MM.1S (cell line): ENCODE measurements at regions not wholly inside any gene's neighbourhood (a gene's known extent, or its start where the extent isn't known, plus 50 kb on each side); places are given as distances from the start of the nearest gene placed in this dataset.

Experiments
- EZH2phosphoT487 ChIP-seq: fragments of 300-600 bp; sonication (generic); IDR thresholded peaks from 2 replicates; pipeline ENCODE4 v1.6.1; 2018; ENCODE audit warnings: antibody characterized with exemption, low read length
- TF ChIP-seq, protein P1 (sequence below): fragments of 300-600 bp; sonication (generic); IDR thresholded peaks from 2 replicates; pipeline ENCODE4 v1.5.1; 2016; ENCODE audit warnings: antibody characterized with exemption, low read length, mixed read lengths

DNA sequence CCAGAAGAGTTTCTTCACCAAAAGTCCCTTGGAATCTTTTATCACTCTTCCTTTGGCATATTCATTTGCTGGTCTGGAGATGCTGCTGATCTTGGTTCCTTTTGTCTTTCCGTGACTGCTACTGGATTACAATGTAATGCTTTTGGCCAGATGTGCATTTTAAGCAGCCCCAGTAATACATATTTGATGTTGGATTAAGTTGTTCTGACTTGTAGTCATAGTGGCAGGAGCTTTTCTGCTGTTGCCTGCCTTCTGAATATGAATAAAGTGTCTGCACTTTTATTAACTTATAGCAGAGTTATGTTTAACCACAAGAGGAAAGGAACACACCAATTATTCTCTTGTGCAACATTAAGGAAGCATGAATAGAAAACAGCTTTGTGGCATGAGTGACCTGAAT is 360.0 kb upstream of the DDI1 start:
- TF ChIP-seq, protein P1, sequence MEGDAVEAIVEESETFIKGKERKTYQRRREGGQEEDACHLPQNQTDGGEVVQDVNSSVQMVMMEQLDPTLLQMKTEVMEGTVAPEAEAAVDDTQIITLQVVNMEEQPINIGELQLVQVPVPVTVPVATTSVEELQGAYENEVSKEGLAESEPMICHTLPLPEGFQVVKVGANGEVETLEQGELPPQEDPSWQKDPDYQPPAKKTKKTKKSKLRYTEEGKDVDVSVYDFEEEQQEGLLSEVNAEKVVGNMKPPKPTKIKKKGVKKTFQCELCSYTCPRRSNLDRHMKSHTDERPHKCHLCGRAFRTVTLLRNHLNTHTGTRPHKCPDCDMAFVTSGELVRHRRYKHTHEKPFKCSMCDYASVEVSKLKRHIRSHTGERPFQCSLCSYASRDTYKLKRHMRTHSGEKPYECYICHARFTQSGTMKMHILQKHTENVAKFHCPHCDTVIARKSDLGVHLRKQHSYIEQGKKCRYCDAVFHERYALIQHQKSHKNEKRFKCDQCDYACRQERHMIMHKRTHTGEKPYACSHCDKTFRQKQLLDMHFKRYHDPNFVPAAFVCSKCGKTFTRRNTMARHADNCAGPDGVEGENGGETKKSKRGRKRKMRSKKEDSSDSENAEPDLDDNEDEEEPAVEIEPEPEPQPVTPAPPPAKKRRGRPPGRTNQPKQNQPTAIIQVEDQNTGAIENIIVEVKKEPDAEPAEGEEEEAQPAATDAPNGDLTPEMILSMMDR, result no peak
- TF ChIP-seq EZH2phosphoT487, result no peak
